HG03558 (cell line): ENCODE measurements at regions not wholly inside any gene's neighbourhood (a gene's known extent, or its start where the extent isn't known, plus 50 kb on each side); places are given as distances from the start of the nearest gene placed in this dataset.

Experiments used
- ATAC-seq: cut with Tn5 transposase; IDR thresholded peaks from one replicate; pipeline ENCODE4 v1.9.1; 2021; ENCODE audit warnings: moderate number of reproducible peaks; ENCODE audit not compliant: unreplicated experiment; ENCODE audit errors: extremely low read depth

GRCh38 chr11:80388130-80388529, 947.3 kb upstream of the TENM4 start:
- ATAC-seq = no peak

GRCh38 chr11:80383655-80384054, 942.8 kb upstream of the TENM4 start:
- no peak for ATAC-seq

- ATAC-seq = no peak
These were observed 938.9 kb upstream of the TENM4 start for GRCh38 chr11:80379620-80380278.

GRCh38 chr11:80371931-80372330, 931.1 kb upstream of the TENM4 start:
- ATAC-seq = no peak

GRCh38 chr11:80365980-80366379, 925.1 kb upstream of the TENM4 start:
- ATAC-seq = no peak

- no peak for ATAC-seq
These were observed 924.4 kb upstream of the TENM4 start for GRCh38 chr11:80365076-80365725.

- no peak for ATAC-seq
These were observed 921.9 kb upstream of the TENM4 start for GRCh38 chr11:80362563-80363340.

GRCh38 chr11:80355251-80355650, 914.4 kb upstream of the TENM4 start:
- no peak for ATAC-seq

GRCh38 chr11:80350541-80350940, 909.7 kb upstream of the TENM4 start:
- no peak for ATAC-seq

- no peak for ATAC-seq
These were observed 909.2 kb upstream of the TENM4 start for GRCh38 chr11:80349997-80350396.

- ATAC-seq = no peak
These were observed 905.7 kb upstream of the TENM4 start for GRCh38 chr11:80346353-80347059.

GRCh38 chr11:80343436-80343835, 902.6 kb upstream of the TENM4 start:
- ATAC-seq = no peak

GRCh38 chr11:80338231-80338630, 897.4 kb upstream of the TENM4 start:
- ATAC-seq = no peak

GRCh38 chr11:80331694-80332093, 890.9 kb upstream of the TENM4 start:
- no peak for ATAC-seq

GRCh38 chr11:80330264-80330663, 889.4 kb upstream of the TENM4 start:
- no peak for ATAC-seq

GRCh38 chr11:80328774-80329173, 887.9 kb upstream of the TENM4 start:
- no peak for ATAC-seq

- ATAC-seq = no peak
These were observed 887.3 kb upstream of the TENM4 start for GRCh38 chr11:80327956-80328614.

GRCh38 chr11:80321786-80322185, 881.0 kb upstream of the TENM4 start:
- no peak for ATAC-seq

- no peak for ATAC-seq
These were observed 879.9 kb upstream of the TENM4 start for GRCh38 chr11:80320765-80321164.

GRCh38 chr11:80320226-80320625, 879.4 kb upstream of the TENM4 start:
- ATAC-seq = no peak
